ENCODE measurements at regions not wholly inside any gene's neighbourhood (a gene's known extent, or its start where the extent isn't known, plus 50 kb on each side); places are given as distances from the start of the nearest gene placed in this dataset.

- no peak overlapping the region for H3K4me3 ChIP-seq (ENCODE audit: low read length)
- peak; percentile 14 for DNase-seq (ENCODE audit: low read depth)
- no peak for TF ChIP-seq CTCF (conservative IDR thresholded peaks at IDR 0.05; ENCODE audit: low read length)
These were observed 98.0 kb upstream of the KIF2B start for GRCh38 chr17:53724726-53725125.

GRCh38 chr17:53722407-53722806 lies 100.3 kb upstream of the KIF2B start:
- no peak overlapping the region for H3K4me3 ChIP-seq (ENCODE audit: low read length)
- DNase-seq (ENCODE audit: low read depth) = peak; percentile 98
- no peak for TF ChIP-seq CTCF (conservative IDR thresholded peaks at IDR 0.05; ENCODE audit: low read length)

GRCh38 chr17:53721101-53721500 lies 101.6 kb upstream of the KIF2B start:
- no peak for DNase-seq (ENCODE audit: low read depth)
- TF ChIP-seq CTCF (conservative IDR thresholded peaks at IDR 0.05; ENCODE audit: low read length) = no peak
- H3K4me3 ChIP-seq (ENCODE audit: low read length) = no peak overlapping the region

GRCh38 chr17:53719229-53719628 lies 103.5 kb upstream of the KIF2B start:
- no peak overlapping the region for H3K4me3 ChIP-seq (ENCODE audit: low read length)
- no peak for TF ChIP-seq CTCF (conservative IDR thresholded peaks at IDR 0.05; ENCODE audit: low read length)
- no peak for DNase-seq (ENCODE audit: low read depth)

GRCh38 chr17:53707566-53707965 lies 115.2 kb upstream of the KIF2B start:
- no peak for TF ChIP-seq CTCF (conservative IDR thresholded peaks at IDR 0.05; ENCODE audit: low read length)
- DNase-seq (ENCODE audit: low read depth) = no peak
- H3K4me3 ChIP-seq (ENCODE audit: low read length) = no peak overlapping the region

GRCh38 chr17:53696286-53696685 lies 126.4 kb upstream of the KIF2B start:
- no peak for TF ChIP-seq CTCF (conservative IDR thresholded peaks at IDR 0.05; ENCODE audit: low read length)
- H3K4me3 ChIP-seq (ENCODE audit: low read length) = no peak overlapping the region
- DNase-seq (ENCODE audit: low read depth) = no peak

GRCh38 chr17:53687324-53687723 lies 135.4 kb upstream of the KIF2B start:
- H3K4me3 ChIP-seq (ENCODE audit: low read length) = no peak overlapping the region
- no peak for DNase-seq (ENCODE audit: low read depth)
- no peak for TF ChIP-seq CTCF (conservative IDR thresholded peaks at IDR 0.05; ENCODE audit: low read length)

Measured in AG10803 (cell line).